ENCODE measurements at regions not wholly inside any gene's neighbourhood (a gene's known extent, or its start where the extent isn't known, plus 50 kb on each side); places are given as distances from the start of the nearest gene placed in this dataset.
"Not testable (repeated sequence)": the region's sequence is repeated elsewhere in the genome, so short reads cannot be mapped to it uniquely, and the experiment has no call there.

- intact Hi-C loops (cut with DNase I) = no loop called here
- no peak for ATAC-seq
- no peak for DNase-seq (ENCODE audit: missing footprints)
These were observed 166.4 kb downstream of the PSMG1 start for GRCh38 chr21:39016740-39017315.

- ATAC-seq (no peak), DNase-seq (ENCODE audit: missing footprints) (no peak)
- intact Hi-C loops (cut with DNase I) = no loop called here
These were observed 168.5 kb downstream of the PSMG1 start for GRCh38 chr21:39014747-39015146.

- ATAC-seq (no peak), DNase-seq (ENCODE audit: missing footprints) (no peak)
- intact Hi-C loops (cut with DNase I) = no loop called here
These were observed 170.7 kb downstream of the PSMG1 start for GRCh38 chr21:39012326-39013230.

- DNase-seq (ENCODE audit: missing footprints) = no peak
- no peak for ATAC-seq
- intact Hi-C loops (cut with DNase I) = no loop called here
These were observed 171.3 kb downstream of the PSMG1 start for GRCh38 chr21:39011911-39012310.

GRCh38 chr21:39010629-39011404, 172.4 kb downstream of the PSMG1 start:
- intact Hi-C loops (cut with DNase I) = no loop called here
- DNase-seq (ENCODE audit: missing footprints) (no peak), ATAC-seq (no peak)

GRCh38 chr21:39009587-39010225, 173.5 kb downstream of the PSMG1 start:
- intact Hi-C loops (cut with DNase I) = loop anchor here (5.0 to 10.0 kb wide), 3 partner anchors 33 to 275 kb away; partner anchors contain the start of gene ETS2
- ATAC-seq = no peak
- no peak for DNase-seq (ENCODE audit: missing footprints)

- DNase-seq (ENCODE audit: missing footprints) = no peak
- intact Hi-C loops (cut with DNase I) = loop anchor here (5.0 to 10.0 kb wide), 3 partner anchors 34 to 273 kb away; partner anchors contain the start of gene ETS2
- ATAC-seq = no peak
These were observed 175.3 kb downstream of the PSMG1 start for GRCh38 chr21:39007985-39008384.

GRCh38 chr21:39007532-39007931, 175.7 kb downstream of the PSMG1 start:
- ATAC-seq (no peak), DNase-seq (ENCODE audit: missing footprints) (no peak)
- intact Hi-C loops (cut with DNase I) = loop anchor here (5.0 to 10.0 kb wide), 3 partner anchors 35 to 273 kb away; partner anchors contain the start of gene ETS2

- peak; percentile 88 for DNase-seq (ENCODE audit: missing footprints)
- peak; percentile 70 for ATAC-seq
- intact Hi-C loops (cut with DNase I) = loop anchor here (5.0 to 10.0 kb wide), 3 partner anchors 36 to 272 kb away; partner anchors contain the start of gene ETS2
These were observed 176.5 kb downstream of the PSMG1 start for GRCh38 chr21:39006571-39007311.

GRCh38 chr21:39005502-39005787, 177.8 kb downstream of the PSMG1 start:
- intact Hi-C loops (cut with DNase I) = loop anchor here (1.0 to 10.0 kb wide), 4 partner anchors 37 to 271 kb away; partner anchors contain the start of gene ETS2
- DNase-seq (ENCODE audit: missing footprints) = no peak
- ATAC-seq = no peak

GRCh38 chr21:39004634-39005501, 178.4 kb downstream of the PSMG1 start:
- peak; percentile 79 for ATAC-seq
- intact Hi-C loops (cut with DNase I) = loop anchor here (1.0 to 10.0 kb wide), 4 partner anchors 37 to 270 kb away; partner anchors contain the start of gene ETS2

GRCh38 chr21:39003982-39004633, 179.1 kb downstream of the PSMG1 start:
- intact Hi-C loops (cut with DNase I) = loop anchor here (10.0 kb wide), 1 partner anchor 269 kb away; no protein-coding TSS in a partner anchor
- no peak for DNase-seq (ENCODE audit: missing footprints)
- peak; percentile 6 for ATAC-seq

More at GRCh38 chr21:39004634-39005501, 178.4 kb downstream of the PSMG1 start:
- peak; percentile 83 for DNase-seq (ENCODE audit: missing footprints)

GRCh38 chr21:39001341-39001740, 181.9 kb downstream of the PSMG1 start:
- ATAC-seq = no peak
- intact Hi-C loops (cut with DNase I) = loop anchor here (10.0 kb wide), 1 partner anchor 267 kb away; no protein-coding TSS in a partner anchor
- DNase-seq (ENCODE audit: missing footprints) = no peak

- DNase-seq (ENCODE audit: missing footprints) = no peak
- no peak for ATAC-seq
- intact Hi-C loops (cut with DNase I) = loop anchor here (10.0 kb wide), 1 partner anchor 266 kb away; no protein-coding TSS in a partner anchor
These were observed 182.8 kb downstream of the PSMG1 start for GRCh38 chr21:39000496-39000895.

- intact Hi-C loops (cut with DNase I) = loop anchor here (5.0 kb wide), 1 partner anchor 68 kb away; no protein-coding TSS in a partner anchor
- ATAC-seq = no peak
These were observed 184.1 kb downstream of the PSMG1 start for GRCh38 chr21:38999161-38999560.

GRCh38 chr21:38998281-38998680, 185.0 kb downstream of the PSMG1 start:
- not testable (repeated sequence) for ATAC-seq; DNase-seq (ENCODE audit: missing footprints)
- intact Hi-C loops (cut with DNase I) = loop anchor here (5.0 kb wide), 1 partner anchor 69 kb away; no protein-coding TSS in a partner anchor

More at GRCh38 chr21:38999161-38999560, 184.1 kb downstream of the PSMG1 start:
- no peak for DNase-seq (ENCODE audit: missing footprints)
